NB4 (cell line): ENCODE measurements at regions not wholly inside any gene's neighbourhood (a gene's known extent, or its start where the extent isn't known, plus 50 kb on each side); places are given as distances from the start of the nearest gene placed in this dataset.

Experiments used
- DNase-seq: peaks from one replicate; pipeline ENCODE4 v3.0.0; 2010; ENCODE audit warnings: low read depth
- H3K4me3 ChIP-seq: one replicate; pipeline ENCODE4 v1.5.1; 2011; ENCODE audit warnings: mild to moderate bottlenecking, low read depth, low read length, moderate library complexity
- MAX ChIP-seq: IDR thresholded peaks from 2 replicates; pipeline ENCODE4 v1.6.1; 2011; ENCODE audit warnings: low read depth, low read length
- MYC ChIP-seq: IDR thresholded peaks from 2 replicates; pipeline ENCODE4 v1.6.1; 2011; ENCODE audit warnings: low read depth, low read length
- POLR2A ChIP-seq: IDR thresholded peaks from 2 replicates; pipeline ENCODE4 v1.6.1; 2011; ENCODE audit warnings: mild to moderate bottlenecking; ENCODE audit not compliant: insufficient read length; ENCODE audit errors: extremely low read depth
- TF ChIP-seq, protein P1 (sequence below): IDR thresholded peaks from one replicate; pipeline ENCODE4 v1.5.1; 2012; ENCODE audit warnings: low read depth, low read length

DNA sequence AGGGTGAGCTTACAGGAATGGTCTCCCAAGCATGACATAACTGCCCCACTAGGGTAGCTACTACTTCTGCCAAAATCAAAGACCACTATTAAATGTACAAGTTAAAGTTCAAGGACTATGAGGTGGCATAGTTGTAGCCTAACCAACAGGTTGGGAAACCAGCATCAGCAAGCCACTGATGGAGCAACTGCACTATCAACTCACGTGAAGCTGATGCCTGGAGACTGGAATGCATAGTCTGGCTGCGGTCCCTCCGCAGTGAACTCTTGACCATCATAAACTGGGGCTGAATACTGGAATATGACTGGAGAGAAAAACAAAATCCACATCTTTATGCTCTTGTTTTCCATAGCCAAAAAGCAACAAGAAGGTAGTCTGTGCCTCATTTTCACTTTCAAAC, 541.4 kb downstream of the DNAJB9 start:
- no peak for DNase-seq
- no peak overlapping the region for H3K4me3 ChIP-seq
- TF ChIP-seq MAX (no peak), MYC (no peak), POLR2A (no peak)
- TF ChIP-seq, protein P1, sequence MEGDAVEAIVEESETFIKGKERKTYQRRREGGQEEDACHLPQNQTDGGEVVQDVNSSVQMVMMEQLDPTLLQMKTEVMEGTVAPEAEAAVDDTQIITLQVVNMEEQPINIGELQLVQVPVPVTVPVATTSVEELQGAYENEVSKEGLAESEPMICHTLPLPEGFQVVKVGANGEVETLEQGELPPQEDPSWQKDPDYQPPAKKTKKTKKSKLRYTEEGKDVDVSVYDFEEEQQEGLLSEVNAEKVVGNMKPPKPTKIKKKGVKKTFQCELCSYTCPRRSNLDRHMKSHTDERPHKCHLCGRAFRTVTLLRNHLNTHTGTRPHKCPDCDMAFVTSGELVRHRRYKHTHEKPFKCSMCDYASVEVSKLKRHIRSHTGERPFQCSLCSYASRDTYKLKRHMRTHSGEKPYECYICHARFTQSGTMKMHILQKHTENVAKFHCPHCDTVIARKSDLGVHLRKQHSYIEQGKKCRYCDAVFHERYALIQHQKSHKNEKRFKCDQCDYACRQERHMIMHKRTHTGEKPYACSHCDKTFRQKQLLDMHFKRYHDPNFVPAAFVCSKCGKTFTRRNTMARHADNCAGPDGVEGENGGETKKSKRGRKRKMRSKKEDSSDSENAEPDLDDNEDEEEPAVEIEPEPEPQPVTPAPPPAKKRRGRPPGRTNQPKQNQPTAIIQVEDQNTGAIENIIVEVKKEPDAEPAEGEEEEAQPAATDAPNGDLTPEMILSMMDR = no peak

DNA sequence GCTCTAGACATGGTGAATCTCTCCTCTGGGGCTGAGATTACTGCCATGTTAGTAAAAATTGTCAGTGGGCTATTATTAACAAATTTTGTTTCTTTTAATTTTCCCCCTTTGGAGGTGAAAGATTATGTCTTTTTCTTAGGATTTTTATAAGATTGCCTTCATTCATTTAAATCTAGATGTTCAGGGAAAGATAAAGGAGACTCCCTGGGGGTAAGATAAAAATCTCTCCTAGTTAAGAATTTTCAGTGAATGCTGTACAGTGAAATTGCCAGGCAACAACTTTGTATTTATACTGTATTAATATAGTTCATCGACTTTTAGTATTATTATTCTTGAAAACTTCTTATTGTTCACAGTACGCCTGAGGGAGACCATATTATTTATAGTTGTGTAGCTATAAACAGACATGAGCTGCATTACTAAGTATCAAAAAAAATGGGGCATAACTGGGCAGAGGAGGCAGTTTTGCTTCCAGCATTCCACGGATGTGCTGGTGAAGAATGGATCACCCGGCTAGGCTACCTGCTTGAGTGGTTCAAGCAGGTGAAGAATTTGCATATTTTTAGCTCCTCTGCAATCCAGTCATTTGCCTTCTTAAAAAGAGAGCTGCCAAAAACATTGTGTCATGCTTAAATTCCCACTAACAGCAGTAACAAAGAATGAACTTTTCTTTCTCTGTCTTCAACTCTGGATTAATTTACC, 552.1 kb downstream of the DNAJB9 start:
- DNase-seq = no peak
- TF ChIP-seq POLR2A = no peak
- TF ChIP-seq MYC = no peak
- no peak for TF ChIP-seq MAX
- TF ChIP-seq, protein P1 = no peak
- H3K4me3 ChIP-seq = no peak overlapping the region

GRCh38 chr7:109125001-109125400, 555.3 kb downstream of the DNAJB9 start:
- TF ChIP-seq POLR2A (no peak), MAX (no peak), MYC (no peak)
- TF ChIP-seq, protein P1 = no peak
- H3K4me3 ChIP-seq = no peak overlapping the region
- DNase-seq = no peak

GRCh38 chr7:109126404-109127050, 556.9 kb downstream of the DNAJB9 start:
- no peak overlapping the region for H3K4me3 ChIP-seq
- TF ChIP-seq MAX = no peak
- TF ChIP-seq MYC = no peak
- TF ChIP-seq, protein P1 = no peak
- TF ChIP-seq POLR2A = no peak
- no peak for DNase-seq

GRCh38 chr7:109127145-109127544, 557.5 kb downstream of the DNAJB9 start:
- DNase-seq = no peak
- TF ChIP-seq, protein P1 = no peak
- TF ChIP-seq MYC (no peak), MAX (no peak)
- H3K4me3 ChIP-seq = no peak overlapping the region

GRCh38 chr7:109131141-109131540, 561.5 kb downstream of the DNAJB9 start:
- TF ChIP-seq MAX (no peak), POLR2A (no peak), MYC (no peak)
- TF ChIP-seq, protein P1 = no peak
- no peak for DNase-seq

More at GRCh38 chr7:109131141-109131540, 561.5 kb downstream of the DNAJB9 start:
- H3K4me3 ChIP-seq = no peak overlapping the region
